ENCODE measurements at regions not wholly inside any gene's neighbourhood (a gene's known extent, or its start where the extent isn't known, plus 50 kb on each side); places are given as distances from the start of the nearest gene placed in this dataset.

DNA sequence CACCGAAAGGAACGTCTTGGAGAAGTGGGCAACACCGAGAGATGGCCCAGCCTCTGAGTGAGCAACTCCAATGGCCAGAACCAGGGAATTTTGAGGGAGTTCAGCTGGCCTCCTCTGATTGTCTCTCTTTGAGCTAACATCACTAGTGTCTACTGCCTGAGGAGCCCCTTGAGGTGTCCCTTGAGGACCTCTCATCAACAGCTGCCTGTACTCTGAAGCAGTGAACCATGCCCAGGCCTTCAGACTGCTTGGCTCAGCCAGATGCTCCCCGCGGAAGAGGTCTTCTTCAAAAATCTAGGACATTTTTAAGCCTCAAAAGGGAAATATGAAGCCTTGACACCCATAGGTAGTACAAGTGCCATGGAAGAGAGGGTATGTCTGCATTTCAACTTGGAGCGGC, 430.4 kb downstream of the TXNL1 start:
- Histone ChIP-seq H3K9me3 (ENCODE audit: low read depth, low read length) (no peaks in the 10 kb centered on the region), H3K4me1 (ENCODE audit: insufficient read depth, low read length) (peaks cover 2% of the 10 kb centered on the region), H3K4me2 (ENCODE audit: insufficient read depth, low read length) (no peak overlapping the region), H3K27me3 (ENCODE audit: insufficient read depth, low read length) (no peaks in the 10 kb centered on the region), H2AFZ (ENCODE audit: low read length) (no peak overlapping the region), H4K20me1 (ENCODE audit: insufficient read depth, low read length) (no peaks in the 10 kb centered on the region), H3K27ac (ENCODE audit: low read depth, low read length) (no peak overlapping the region), H3K4me3 (ENCODE audit: insufficient read depth, low read length) (no peak overlapping the region), H3K79me2 (ENCODE audit: insufficient read depth, low read length) (no peaks in the 10 kb centered on the region), H3K36me3 (ENCODE audit: insufficient read depth, low read length) (no peaks in the 10 kb centered on the region)
- no peak for TF ChIP-seq CTCF (IDR thresholded peaks at IDR 0.05; ENCODE audit: extremely low read depth, low read depth, low read length)
- DNase-seq (ENCODE audit: insufficient read length, low spot score, missing footprints) = no peak

GRCh38 chr18:56204052-56204451, 434.3 kb downstream of the TXNL1 start:
- H3K36me3 ChIP-seq (ENCODE audit: insufficient read depth, low read length) = no peaks in the 10 kb centered on the region
- H3K4me1 ChIP-seq (ENCODE audit: insufficient read depth, low read length) = peaks cover 36% of the 10 kb centered on the region
- H2AFZ ChIP-seq (ENCODE audit: low read length) = no peak overlapping the region
- no peak overlapping the region for H3K4me2 ChIP-seq (ENCODE audit: insufficient read depth, low read length)
- no peak for TF ChIP-seq CTCF (IDR thresholded peaks at IDR 0.05; ENCODE audit: extremely low read depth, low read depth, low read length)
- no peaks in the 10 kb centered on the region for H3K79me2 ChIP-seq (ENCODE audit: insufficient read depth, low read length)
- no peak overlapping the region for H3K4me3 ChIP-seq (ENCODE audit: insufficient read depth, low read length)
- DNase-seq (ENCODE audit: insufficient read length, low spot score, missing footprints) = no peak
- H4K20me1 ChIP-seq (ENCODE audit: insufficient read depth, low read length) = no peaks in the 10 kb centered on the region
- H3K27me3 ChIP-seq (ENCODE audit: insufficient read depth, low read length) = no peaks in the 10 kb centered on the region
- no peak overlapping the region for H3K27ac ChIP-seq (ENCODE audit: low read depth, low read length)
- H3K9me3 ChIP-seq (ENCODE audit: low read depth, low read length) = no peaks in the 10 kb centered on the region

DNA sequence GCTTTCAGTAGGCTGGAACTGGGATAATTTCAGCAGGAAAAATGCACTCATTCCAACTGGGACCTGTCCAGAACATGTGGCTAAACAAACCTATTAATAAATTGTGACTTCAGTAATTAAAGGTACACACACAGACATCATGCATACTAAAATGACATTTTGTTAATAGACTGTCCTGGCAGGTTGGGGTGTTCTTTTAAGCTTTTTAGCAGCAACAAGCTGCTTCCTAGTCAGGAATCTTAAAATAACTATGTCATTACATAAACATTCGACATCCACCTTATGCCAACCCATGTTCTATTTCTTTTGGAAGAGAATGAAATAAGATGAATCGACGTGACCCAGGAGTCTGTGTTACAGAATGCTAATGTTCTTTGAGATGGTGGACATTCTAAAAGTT, 435.7 kb downstream of the TXNL1 start:
- Histone ChIP-seq H4K20me1 (ENCODE audit: insufficient read depth, low read length) (no peaks in the 10 kb centered on the region), H3K9me3 (ENCODE audit: low read depth, low read length) (no peaks in the 10 kb centered on the region), H3K4me3 (ENCODE audit: insufficient read depth, low read length) (no peak overlapping the region), H2AFZ (ENCODE audit: low read length) (no peak overlapping the region), H3K4me1 (ENCODE audit: insufficient read depth, low read length) (peaks cover 36% of the 10 kb centered on the region), H3K27ac (ENCODE audit: low read depth, low read length) (peak overlapping the region; percentile 7), H3K4me2 (ENCODE audit: insufficient read depth, low read length) (no peak overlapping the region), H3K27me3 (ENCODE audit: insufficient read depth, low read length) (no peaks in the 10 kb centered on the region), H3K36me3 (ENCODE audit: insufficient read depth, low read length) (no peaks in the 10 kb centered on the region), H3K79me2 (ENCODE audit: insufficient read depth, low read length) (no peaks in the 10 kb centered on the region)
- no peak for TF ChIP-seq CTCF (IDR thresholded peaks at IDR 0.05; ENCODE audit: extremely low read depth, low read depth, low read length)
- DNase-seq (ENCODE audit: insufficient read length, low spot score, missing footprints) = peak; percentile 10

DNA sequence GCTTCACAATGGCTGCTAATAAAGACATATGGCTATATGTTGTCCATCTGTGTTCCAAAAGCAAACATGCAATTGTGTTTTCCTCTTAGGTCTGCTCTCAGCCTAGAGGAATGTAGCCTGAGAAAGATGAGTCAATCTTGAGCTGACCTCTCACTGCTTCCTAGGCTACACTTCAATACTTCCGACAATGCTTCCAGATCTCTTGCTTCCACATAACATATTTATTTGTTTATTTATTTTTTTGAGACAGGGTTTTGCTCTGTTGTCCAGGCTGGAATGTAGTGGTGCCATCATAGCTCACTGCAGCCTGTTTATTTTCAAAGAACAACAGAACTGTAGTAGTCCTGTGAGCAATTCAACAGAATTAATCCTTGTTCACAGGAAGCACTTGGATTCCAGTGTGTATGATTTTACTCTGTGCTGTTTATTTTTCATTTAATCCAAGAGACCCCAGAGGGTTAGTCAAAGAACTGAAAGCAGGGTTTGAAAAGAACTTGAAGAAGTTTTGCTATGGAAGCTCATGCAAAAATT, 437.9 kb downstream of the TXNL1 start:
- H3K36me3 ChIP-seq (ENCODE audit: insufficient read depth, low read length) = no peaks in the 10 kb centered on the region
- no peaks in the 10 kb centered on the region for H3K27me3 ChIP-seq (ENCODE audit: insufficient read depth, low read length)
- no peak overlapping the region for H3K4me3 ChIP-seq (ENCODE audit: insufficient read depth, low read length)
- peak overlapping the region; percentile 23 for H2AFZ ChIP-seq (ENCODE audit: low read length)
- no peaks in the 10 kb centered on the region for H3K79me2 ChIP-seq (ENCODE audit: insufficient read depth, low read length)
- DNase-seq (ENCODE audit: insufficient read length, low spot score, missing footprints) = peak; percentile 76
- H3K9me3 ChIP-seq (ENCODE audit: low read depth, low read length) = no peaks in the 10 kb centered on the region
- peaks cover 39% of the 10 kb centered on the region for H3K4me1 ChIP-seq (ENCODE audit: insufficient read depth, low read length)
- no peaks in the 10 kb centered on the region for H4K20me1 ChIP-seq (ENCODE audit: insufficient read depth, low read length)
- H3K27ac ChIP-seq (ENCODE audit: low read depth, low read length) = peak overlapping the region; percentile 77
- H3K4me2 ChIP-seq (ENCODE audit: insufficient read depth, low read length) = peak overlapping the region; percentile 33
- no peak for TF ChIP-seq CTCF (IDR thresholded peaks at IDR 0.05; ENCODE audit: extremely low read depth, low read depth, low read length)

All from osteoblast (primary cell).